Osteoblast (primary cell): ENCODE measurements at regions not wholly inside any gene's neighbourhood (a gene's known extent, or its start where the extent isn't known, plus 50 kb on each side); places are given as distances from the start of the nearest gene placed in this dataset.

Source experiments
- DNase-seq: peaks from one replicate; pipeline ENCODE4 v3.0.0; 2011; ENCODE audit warnings: low spot score, mixed read lengths; ENCODE audit not compliant: insufficient read length; ENCODE audit errors: missing footprints
- H2AFZ ChIP-seq: 2 replicates; pipeline ENCODE4 v1.6.0; 2011; ENCODE audit warnings: mild to moderate bottlenecking, low read length
- H3K27ac ChIP-seq: 2 replicates; pipeline ENCODE4 v1.5.1; 2011; ENCODE audit warnings: mild to moderate bottlenecking, low read depth, low read length, moderate library complexity
- H3K27me3 ChIP-seq: 2 replicates; pipeline ENCODE4 v1.6.0; 2012; ENCODE audit warnings: mild to moderate bottlenecking, control low read depth, inconsistent platforms, low read length, moderate library complexity; ENCODE audit not compliant: insufficient read depth
- H3K36me3 ChIP-seq: 2 replicates; pipeline ENCODE4 v1.5.1; 2011; ENCODE audit warnings: mild to moderate bottlenecking, low read length, control low read depth, moderate library complexity; ENCODE audit not compliant: insufficient read depth
- H3K4me1 ChIP-seq: 2 replicates; pipeline ENCODE4 v1.5.1; 2011; ENCODE audit warnings: mild to moderate bottlenecking, low read length, control low read depth, moderate library complexity; ENCODE audit not compliant: insufficient read depth
- H3K4me2 ChIP-seq: 2 replicates; pipeline ENCODE4 v1.6.0; 2011; ENCODE audit warnings: mild to moderate bottlenecking, low read length; ENCODE audit not compliant: insufficient read depth
- H3K4me3 ChIP-seq: fragments of 200-600 bp; sonication (generic); 3 replicates; pipeline ENCODE4 v1.5.1; 2012; ENCODE audit warnings: mild to moderate bottlenecking, low read length, inconsistent platforms; ENCODE audit not compliant: insufficient read depth
- H3K79me2 ChIP-seq: 2 replicates; pipeline ENCODE4 v1.6.0; 2012; ENCODE audit warnings: mild to moderate bottlenecking, low read length, control low read depth, inconsistent platforms; ENCODE audit not compliant: insufficient read depth
- H3K9me3 ChIP-seq: 2 replicates; pipeline ENCODE4 v1.5.1; 2011; ENCODE audit warnings: low read depth, low read length, control low read depth
- H4K20me1 ChIP-seq: 2 replicates; pipeline ENCODE4 v1.6.0; 2012; ENCODE audit warnings: mild to moderate bottlenecking, low read length, control low read depth; ENCODE audit not compliant: insufficient read depth
- TF ChIP-seq, protein P1 (sequence below): IDR thresholded peaks from 2 replicates; pipeline ENCODE4 v1.5.1; 2011; ENCODE audit warnings: mild to moderate bottlenecking, low read depth, low read length, moderate library complexity; ENCODE audit errors: extremely low read depth

GRCh38 chr10:108453166-108453565 lies 1288.7 kb upstream of the SORCS1 start:
- no peaks in the 10 kb centered on the region for H3K27me3 ChIP-seq
- no peaks in the 10 kb centered on the region for H3K9me3 ChIP-seq
- peak; percentile 54 for DNase-seq
- no peak overlapping the region for H3K27ac ChIP-seq
- TF ChIP-seq, protein P1, sequence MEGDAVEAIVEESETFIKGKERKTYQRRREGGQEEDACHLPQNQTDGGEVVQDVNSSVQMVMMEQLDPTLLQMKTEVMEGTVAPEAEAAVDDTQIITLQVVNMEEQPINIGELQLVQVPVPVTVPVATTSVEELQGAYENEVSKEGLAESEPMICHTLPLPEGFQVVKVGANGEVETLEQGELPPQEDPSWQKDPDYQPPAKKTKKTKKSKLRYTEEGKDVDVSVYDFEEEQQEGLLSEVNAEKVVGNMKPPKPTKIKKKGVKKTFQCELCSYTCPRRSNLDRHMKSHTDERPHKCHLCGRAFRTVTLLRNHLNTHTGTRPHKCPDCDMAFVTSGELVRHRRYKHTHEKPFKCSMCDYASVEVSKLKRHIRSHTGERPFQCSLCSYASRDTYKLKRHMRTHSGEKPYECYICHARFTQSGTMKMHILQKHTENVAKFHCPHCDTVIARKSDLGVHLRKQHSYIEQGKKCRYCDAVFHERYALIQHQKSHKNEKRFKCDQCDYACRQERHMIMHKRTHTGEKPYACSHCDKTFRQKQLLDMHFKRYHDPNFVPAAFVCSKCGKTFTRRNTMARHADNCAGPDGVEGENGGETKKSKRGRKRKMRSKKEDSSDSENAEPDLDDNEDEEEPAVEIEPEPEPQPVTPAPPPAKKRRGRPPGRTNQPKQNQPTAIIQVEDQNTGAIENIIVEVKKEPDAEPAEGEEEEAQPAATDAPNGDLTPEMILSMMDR, result no peak
- no peak overlapping the region for H3K4me3 ChIP-seq
- no peak overlapping the region for H3K4me2 ChIP-seq
- H3K36me3 ChIP-seq, result no peaks in the 10 kb centered on the region
- H4K20me1 ChIP-seq, result no peaks in the 10 kb centered on the region
- H3K79me2 ChIP-seq, result no peaks in the 10 kb centered on the region
- H3K4me1 ChIP-seq, result no peaks in the 10 kb centered on the region
- no peak overlapping the region for H2AFZ ChIP-seq

DNA sequence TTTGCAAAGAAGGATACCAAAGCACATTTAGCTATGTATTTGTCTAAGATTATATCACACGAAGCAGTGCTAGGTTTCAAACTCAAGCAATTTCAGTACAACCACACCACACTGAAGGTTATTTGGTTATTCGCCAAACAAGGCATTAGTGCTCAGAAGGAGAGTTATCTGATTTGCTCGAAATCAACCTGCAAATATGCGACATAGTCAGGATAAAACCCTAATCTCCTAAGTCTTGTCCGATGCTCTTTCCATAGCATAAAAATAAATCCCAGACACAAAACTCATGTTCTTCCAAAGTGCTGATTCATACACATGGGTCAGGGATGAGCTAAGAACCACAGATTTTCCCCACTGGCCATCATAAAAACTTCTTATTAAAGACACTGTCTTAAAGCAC lies 1288.0 kb upstream of the SORCS1 start:
- TF ChIP-seq, protein P1, result no peak
- Histone ChIP-seq H3K4me1 (no peaks in the 10 kb centered on the region), H3K9me3 (no peaks in the 10 kb centered on the region), H2AFZ (no peak overlapping the region), H3K27me3 (no peaks in the 10 kb centered on the region), H3K4me2 (no peak overlapping the region), H4K20me1 (no peaks in the 10 kb centered on the region), H3K27ac (no peak overlapping the region), H3K79me2 (no peaks in the 10 kb centered on the region), H3K4me3 (no peak overlapping the region), H3K36me3 (no peaks in the 10 kb centered on the region)
- no peak for DNase-seq

DNA sequence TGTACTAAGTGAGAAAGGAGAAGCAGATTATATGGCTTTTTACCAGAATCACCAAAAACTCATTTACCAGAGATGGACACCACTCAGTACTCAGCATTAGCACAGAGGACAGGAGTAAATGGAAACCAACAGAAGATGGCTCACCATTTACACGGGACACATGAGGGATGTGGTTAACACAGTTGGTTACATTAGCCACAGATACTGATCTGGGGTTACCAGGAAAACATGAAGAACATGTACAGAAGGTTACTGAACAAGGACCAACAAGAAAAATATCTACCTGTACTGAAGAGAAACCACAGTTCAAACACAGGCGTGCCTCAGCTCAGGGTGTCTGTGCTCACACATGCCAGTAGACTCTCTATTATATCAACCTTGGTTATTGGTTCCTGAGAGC lies 1285.8 kb upstream of the SORCS1 start:
- H3K4me2 ChIP-seq, result no peak overlapping the region

GRCh38 chr10:108445746-108446145 lies 1281.2 kb upstream of the SORCS1 start:
- Histone ChIP-seq H3K4me3 (no peak overlapping the region), H2AFZ (no peak overlapping the region), H3K36me3 (no peaks in the 10 kb centered on the region), H3K79me2 (no peaks in the 10 kb centered on the region), H3K4me2 (no peak overlapping the region), H3K27me3 (no peaks in the 10 kb centered on the region), H3K27ac (no peak overlapping the region), H3K9me3 (no peaks in the 10 kb centered on the region), H4K20me1 (no peaks in the 10 kb centered on the region), H3K4me1 (no peaks in the 10 kb centered on the region)
- DNase-seq, result no peak
- TF ChIP-seq, protein P1, result no peak

More for the DNA sequence above, 1285.8 kb upstream of the SORCS1 start:
- no peaks in the 10 kb centered on the region for H3K27me3 ChIP-seq
- no peak overlapping the region for H3K27ac ChIP-seq
- no peaks in the 10 kb centered on the region for H3K4me1 ChIP-seq
- H2AFZ ChIP-seq, result no peak overlapping the region
- DNase-seq, result no peak
- no peaks in the 10 kb centered on the region for H3K79me2 ChIP-seq
- no peaks in the 10 kb centered on the region for H3K9me3 ChIP-seq
- TF ChIP-seq, protein P1, result no peak
- no peaks in the 10 kb centered on the region for H3K36me3 ChIP-seq
- H4K20me1 ChIP-seq, result no peaks in the 10 kb centered on the region
- H3K4me3 ChIP-seq, result no peak overlapping the region
